ENCODE measurements at regions not wholly inside any gene's neighbourhood (a gene's known extent, or its start where the extent isn't known, plus 50 kb on each side); places are given as distances from the start of the nearest gene placed in this dataset.

DNA sequence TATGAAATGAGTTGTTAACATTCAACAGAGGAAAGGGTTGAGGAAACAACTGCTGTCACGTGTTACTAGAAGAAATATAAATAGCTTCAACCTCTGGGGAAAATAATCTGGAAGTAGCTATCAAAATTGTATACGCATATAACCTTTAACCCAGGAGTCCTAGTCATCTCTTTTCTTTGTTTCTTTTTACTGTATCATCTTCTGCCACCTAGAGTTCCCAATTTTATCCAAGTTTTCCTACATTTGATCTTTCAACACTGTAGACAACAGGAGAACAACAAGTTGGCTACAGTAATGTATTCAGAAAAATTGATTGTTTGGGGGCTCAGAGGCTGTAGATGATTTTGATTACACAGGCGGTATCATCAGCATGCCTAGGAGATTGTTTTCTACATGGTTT lies 453.7 kb downstream of the FSCB start:
- DNase-seq: no peak
- TF ChIP-seq, protein P1, sequence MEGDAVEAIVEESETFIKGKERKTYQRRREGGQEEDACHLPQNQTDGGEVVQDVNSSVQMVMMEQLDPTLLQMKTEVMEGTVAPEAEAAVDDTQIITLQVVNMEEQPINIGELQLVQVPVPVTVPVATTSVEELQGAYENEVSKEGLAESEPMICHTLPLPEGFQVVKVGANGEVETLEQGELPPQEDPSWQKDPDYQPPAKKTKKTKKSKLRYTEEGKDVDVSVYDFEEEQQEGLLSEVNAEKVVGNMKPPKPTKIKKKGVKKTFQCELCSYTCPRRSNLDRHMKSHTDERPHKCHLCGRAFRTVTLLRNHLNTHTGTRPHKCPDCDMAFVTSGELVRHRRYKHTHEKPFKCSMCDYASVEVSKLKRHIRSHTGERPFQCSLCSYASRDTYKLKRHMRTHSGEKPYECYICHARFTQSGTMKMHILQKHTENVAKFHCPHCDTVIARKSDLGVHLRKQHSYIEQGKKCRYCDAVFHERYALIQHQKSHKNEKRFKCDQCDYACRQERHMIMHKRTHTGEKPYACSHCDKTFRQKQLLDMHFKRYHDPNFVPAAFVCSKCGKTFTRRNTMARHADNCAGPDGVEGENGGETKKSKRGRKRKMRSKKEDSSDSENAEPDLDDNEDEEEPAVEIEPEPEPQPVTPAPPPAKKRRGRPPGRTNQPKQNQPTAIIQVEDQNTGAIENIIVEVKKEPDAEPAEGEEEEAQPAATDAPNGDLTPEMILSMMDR (IDR thresholded peaks at IDR 0.05; ENCODE audit: partially characterized antibody, unreplicated experiment): no peak
- no peaks in the 10 kb centered on the region for H3K36me3 Mint-ChIP-seq (ENCODE audit: unreplicated experiment)
- H3K27ac Mint-ChIP-seq (ENCODE audit: unreplicated experiment): no peak overlapping the region
- H3K4me3 Mint-ChIP-seq (ENCODE audit: unreplicated experiment): no peak overlapping the region
- H3K9me3 Mint-ChIP-seq (ENCODE audit: unreplicated experiment): no peaks in the 10 kb centered on the region
- H3K27me3 Mint-ChIP-seq (ENCODE audit: unreplicated experiment): no peaks in the 10 kb centered on the region
- H3K4me1 Mint-ChIP-seq (ENCODE audit: low read depth, unreplicated experiment): no peaks in the 10 kb centered on the region

DNA sequence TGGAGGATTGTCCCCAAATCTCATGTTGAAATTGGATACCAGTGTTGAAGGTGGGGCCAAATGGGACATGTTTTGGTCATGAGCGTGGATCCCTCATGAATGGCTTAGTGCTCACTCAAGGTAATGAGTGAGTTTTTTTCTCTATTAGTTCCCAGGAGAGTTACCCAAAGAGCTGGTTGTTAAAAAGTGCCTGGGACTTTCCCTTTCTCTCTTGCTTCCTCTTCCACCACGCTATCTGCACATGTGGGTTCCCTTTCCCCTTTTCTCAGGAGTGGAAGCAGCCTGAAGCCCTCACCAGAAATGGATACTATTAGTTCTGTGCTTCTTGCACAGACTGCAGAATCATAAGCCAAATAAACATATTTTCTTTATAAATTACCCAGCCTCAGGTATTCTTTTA lies 465.4 kb downstream of the FSCB start:
- Mint-ChIP-seq H3K4me1 (ENCODE audit: low read depth, unreplicated experiment) (no peaks in the 10 kb centered on the region), H3K9me3 (ENCODE audit: unreplicated experiment) (peaks cover 8% of the 10 kb centered on the region), H3K36me3 (ENCODE audit: unreplicated experiment) (peaks cover 4% of the 10 kb centered on the region), H3K4me3 (ENCODE audit: unreplicated experiment) (no peak overlapping the region), H3K27me3 (ENCODE audit: unreplicated experiment) (no peaks in the 10 kb centered on the region), H3K27ac (ENCODE audit: unreplicated experiment) (no peak overlapping the region)
- TF ChIP-seq, protein P1 (IDR thresholded peaks at IDR 0.05; ENCODE audit: partially characterized antibody, unreplicated experiment): no peak
- DNase-seq: no peak

DNA sequence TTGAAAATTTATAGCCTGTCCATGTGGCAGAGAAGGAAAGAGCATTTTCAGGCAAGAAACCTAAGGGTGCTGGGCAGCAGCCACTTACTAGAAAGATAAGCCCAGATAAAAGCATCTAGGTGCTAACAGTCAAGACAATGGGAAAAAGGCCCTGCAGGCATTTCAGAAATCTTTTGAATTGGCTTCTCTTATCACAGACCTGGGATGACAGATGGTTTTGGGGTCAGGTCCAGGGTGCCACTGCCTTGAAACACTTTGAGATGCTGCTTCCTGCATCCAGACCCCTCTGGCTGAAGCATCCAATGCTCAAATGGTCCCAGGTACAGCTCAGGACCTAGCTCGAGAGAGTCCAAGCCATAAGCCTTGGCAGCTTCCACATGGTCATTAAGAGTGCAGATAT lies 466.5 kb downstream of the FSCB start:
- no peak for DNase-seq
- Mint-ChIP-seq H3K36me3 (ENCODE audit: unreplicated experiment) (peaks cover 4% of the 10 kb centered on the region), H3K27ac (ENCODE audit: unreplicated experiment) (no peak overlapping the region)

DNA sequence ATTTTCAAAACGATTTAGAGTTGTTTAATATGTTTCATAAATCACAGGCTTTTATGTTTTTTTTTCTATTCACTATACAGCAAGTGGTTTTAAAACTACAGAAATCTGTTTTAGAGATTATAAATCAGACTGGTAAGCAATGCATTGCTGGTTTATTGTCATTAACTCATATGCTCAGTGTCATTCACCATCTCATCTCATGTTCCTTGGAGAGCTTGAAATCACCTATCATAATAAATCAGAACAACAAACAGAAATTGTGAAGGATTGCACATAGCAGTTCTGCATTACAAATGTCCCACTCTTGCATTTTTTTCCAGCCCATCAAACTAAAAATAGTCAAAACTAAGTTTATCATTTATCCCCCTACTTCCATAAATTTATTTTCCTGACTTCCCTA lies 470.8 kb downstream of the FSCB start:
- Mint-ChIP-seq H3K4me3 (ENCODE audit: unreplicated experiment) (no peak overlapping the region), H3K4me1 (ENCODE audit: low read depth, unreplicated experiment) (no peaks in the 10 kb centered on the region), H3K9me3 (ENCODE audit: unreplicated experiment) (peaks cover 8% of the 10 kb centered on the region), H3K27ac (ENCODE audit: unreplicated experiment) (no peak overlapping the region), H3K36me3 (ENCODE audit: unreplicated experiment) (peaks cover 4% of the 10 kb centered on the region), H3K27me3 (ENCODE audit: unreplicated experiment) (no peaks in the 10 kb centered on the region)
- TF ChIP-seq, protein P1 (IDR thresholded peaks at IDR 0.05; ENCODE audit: partially characterized antibody, unreplicated experiment): no peak
- DNase-seq: no peak

More for the DNA sequence above, 466.5 kb downstream of the FSCB start:
- TF ChIP-seq, protein P1 (IDR thresholded peaks at IDR 0.05; ENCODE audit: partially characterized antibody, unreplicated experiment): no peak
- Mint-ChIP-seq H3K4me1 (ENCODE audit: low read depth, unreplicated experiment) (no peaks in the 10 kb centered on the region), H3K4me3 (ENCODE audit: unreplicated experiment) (no peak overlapping the region), H3K27me3 (ENCODE audit: unreplicated experiment) (no peaks in the 10 kb centered on the region), H3K9me3 (ENCODE audit: unreplicated experiment) (peaks cover 8% of the 10 kb centered on the region)

DNA sequence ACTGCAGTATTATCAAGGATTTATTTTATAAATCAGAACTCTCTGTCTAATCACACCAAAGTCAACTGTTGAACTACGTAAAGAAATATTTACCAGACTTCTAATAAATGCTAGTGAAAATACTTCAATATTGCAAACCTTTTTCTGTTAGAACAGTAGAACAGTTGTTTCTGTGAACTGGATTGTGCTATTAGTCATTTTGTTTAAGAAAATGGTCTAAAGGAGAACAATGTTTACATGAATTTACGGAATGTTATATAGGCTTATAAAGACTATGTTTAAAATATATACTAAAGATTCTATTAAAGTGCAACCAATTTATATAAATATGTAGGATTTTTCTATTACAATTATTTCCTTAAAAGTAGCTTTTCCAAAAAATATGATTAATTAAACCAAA lies 471.4 kb downstream of the FSCB start:
- Mint-ChIP-seq H3K4me1 (ENCODE audit: low read depth, unreplicated experiment) (no peaks in the 10 kb centered on the region), H3K4me3 (ENCODE audit: unreplicated experiment) (no peak overlapping the region), H3K27me3 (ENCODE audit: unreplicated experiment) (no peaks in the 10 kb centered on the region), H3K27ac (ENCODE audit: unreplicated experiment) (no peak overlapping the region), H3K9me3 (ENCODE audit: unreplicated experiment) (peaks cover 8% of the 10 kb centered on the region), H3K36me3 (ENCODE audit: unreplicated experiment) (peaks cover 4% of the 10 kb centered on the region)
- DNase-seq: no peak
- TF ChIP-seq, protein P1 (IDR thresholded peaks at IDR 0.05; ENCODE audit: partially characterized antibody, unreplicated experiment): no peak
